ENCODE measurements at regions not wholly inside any gene's neighbourhood (a gene's known extent, or its start where the extent isn't known, plus 50 kb on each side); places are given as distances from the start of the nearest gene placed in this dataset.

DNA sequence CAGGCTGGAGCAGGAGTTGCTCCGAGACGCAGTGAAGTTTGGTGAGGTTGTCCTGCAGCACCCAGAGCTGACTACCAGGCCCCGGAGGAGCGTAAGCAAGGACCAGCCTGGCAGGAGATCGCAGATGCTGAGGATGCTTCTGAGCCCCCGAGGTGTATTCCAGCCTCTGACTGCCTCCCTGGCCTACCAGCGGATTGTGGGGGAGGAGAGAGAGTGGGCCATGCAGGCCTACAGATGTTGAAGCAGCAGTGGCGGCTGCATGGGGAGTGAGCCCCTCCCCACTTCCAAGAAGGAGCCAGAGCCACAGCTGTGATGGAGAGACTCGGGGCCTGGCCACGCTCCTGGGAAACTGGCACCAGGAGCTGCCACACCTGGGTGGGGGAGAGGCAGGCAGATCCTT, 302.5 kb upstream of the PROK2 start:
- no peak overlapping the region for H3K4me3 ChIP-seq (ENCODE audit: low read depth, low read length)
- DNase-seq (ENCODE audit: low read depth), result no peak
- no peak for TF ChIP-seq POLR2A (IDR thresholded peaks at IDR 0.05; ENCODE audit: extremely low read depth, insufficient read length)

GRCh38 chr3:72086743-72087087, 301.8 kb upstream of the PROK2 start:
- TF ChIP-seq POLR2A (IDR thresholded peaks at IDR 0.05; ENCODE audit: extremely low read depth, insufficient read length), result no peak
- TF ChIP-seq MAX (IDR thresholded peaks at IDR 0.05; ENCODE audit: low read depth, low read length), result no peak
- no peak for TF ChIP-seq MYC (IDR thresholded peaks at IDR 0.05; ENCODE audit: low read depth, low read length)
- TF ChIP-seq CTCF (IDR thresholded peaks at IDR 0.05; ENCODE audit: low read depth, low read length), result no peak
- no peak for DNase-seq (ENCODE audit: low read depth)
- no peak overlapping the region for H3K4me3 ChIP-seq (ENCODE audit: low read depth, low read length)

DNA sequence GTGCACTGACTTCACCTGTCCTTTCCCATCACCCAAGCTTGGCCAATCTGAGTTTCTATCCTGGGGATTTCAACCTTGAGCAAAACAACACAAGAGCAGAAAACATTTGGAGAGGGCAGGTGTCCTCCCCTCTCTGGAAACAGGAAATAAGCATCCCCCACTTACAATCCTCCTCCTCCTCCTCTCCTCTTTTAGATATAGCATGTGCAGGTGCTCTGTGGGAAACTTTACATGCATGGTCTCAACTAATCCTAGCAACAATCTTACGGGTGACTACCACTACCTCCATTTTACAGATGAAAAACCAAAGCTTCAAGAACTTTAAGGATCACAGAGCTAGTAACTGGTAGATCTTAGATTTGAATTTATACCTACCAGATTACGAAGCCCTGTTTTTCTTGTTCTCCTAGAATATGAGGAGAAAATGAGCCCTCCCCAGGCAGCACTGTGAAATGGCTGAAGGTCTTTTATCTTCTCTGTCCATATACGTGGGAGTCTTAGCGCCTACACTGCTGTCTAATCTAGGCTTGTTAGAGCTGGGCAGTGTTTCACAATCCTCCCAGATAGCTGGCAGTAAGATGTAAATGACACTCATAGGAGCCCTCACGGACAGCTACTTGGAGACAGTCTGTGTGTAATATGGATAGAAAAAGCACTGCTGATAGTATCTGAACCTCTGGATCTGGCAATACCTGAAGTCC, 301.2 kb upstream of the PROK2 start:
- peak; percentile 93 for DNase-seq (ENCODE audit: low read depth)
- TF ChIP-seq POLR2A (IDR thresholded peaks at IDR 0.05; ENCODE audit: extremely low read depth, insufficient read length), result no peak
- no peak for TF ChIP-seq CTCF (IDR thresholded peaks at IDR 0.05; ENCODE audit: low read depth, low read length)
- peak; percentile 55 for TF ChIP-seq MYC (IDR thresholded peaks at IDR 0.05; ENCODE audit: low read depth, low read length)
- no peak overlapping the region for H3K4me3 ChIP-seq (ENCODE audit: low read depth, low read length)

- DNase-seq (ENCODE audit: low read depth), result no peak
- TF ChIP-seq MAX (IDR thresholded peaks at IDR 0.05; ENCODE audit: low read depth, low read length), result no peak
- no peak for TF ChIP-seq POLR2A (IDR thresholded peaks at IDR 0.05; ENCODE audit: extremely low read depth, insufficient read length)
- H3K4me3 ChIP-seq (ENCODE audit: low read depth, low read length), result no peak overlapping the region
Measured at GRCh38 chr3:72085036-72085435, 300.1 kb upstream of the PROK2 start.

GRCh38 chr3:72082776-72083462, 298.0 kb upstream of the PROK2 start:
- DNase-seq (ENCODE audit: low read depth), result peak; percentile 53
- no peak for TF ChIP-seq MAX (IDR thresholded peaks at IDR 0.05; ENCODE audit: low read depth, low read length)
- no peak for TF ChIP-seq MYC (IDR thresholded peaks at IDR 0.05; ENCODE audit: low read depth, low read length)
- no peak for TF ChIP-seq CTCF (IDR thresholded peaks at IDR 0.05; ENCODE audit: low read depth, low read length)
- TF ChIP-seq POLR2A (IDR thresholded peaks at IDR 0.05; ENCODE audit: extremely low read depth, insufficient read length), result no peak
- no peak overlapping the region for H3K4me3 ChIP-seq (ENCODE audit: low read depth, low read length)

GRCh38 chr3:72082186-72082715, 297.3 kb upstream of the PROK2 start:
- TF ChIP-seq MAX (IDR thresholded peaks at IDR 0.05; ENCODE audit: low read depth, low read length) (peak; percentile 77; the same call in 1 of the 2 replicates), POLR2A (IDR thresholded peaks at IDR 0.05; ENCODE audit: extremely low read depth, insufficient read length) (no peak)
- no peak overlapping the region for H3K4me3 ChIP-seq (ENCODE audit: low read depth, low read length)
- peak; percentile 90 for DNase-seq (ENCODE audit: low read depth)

DNA sequence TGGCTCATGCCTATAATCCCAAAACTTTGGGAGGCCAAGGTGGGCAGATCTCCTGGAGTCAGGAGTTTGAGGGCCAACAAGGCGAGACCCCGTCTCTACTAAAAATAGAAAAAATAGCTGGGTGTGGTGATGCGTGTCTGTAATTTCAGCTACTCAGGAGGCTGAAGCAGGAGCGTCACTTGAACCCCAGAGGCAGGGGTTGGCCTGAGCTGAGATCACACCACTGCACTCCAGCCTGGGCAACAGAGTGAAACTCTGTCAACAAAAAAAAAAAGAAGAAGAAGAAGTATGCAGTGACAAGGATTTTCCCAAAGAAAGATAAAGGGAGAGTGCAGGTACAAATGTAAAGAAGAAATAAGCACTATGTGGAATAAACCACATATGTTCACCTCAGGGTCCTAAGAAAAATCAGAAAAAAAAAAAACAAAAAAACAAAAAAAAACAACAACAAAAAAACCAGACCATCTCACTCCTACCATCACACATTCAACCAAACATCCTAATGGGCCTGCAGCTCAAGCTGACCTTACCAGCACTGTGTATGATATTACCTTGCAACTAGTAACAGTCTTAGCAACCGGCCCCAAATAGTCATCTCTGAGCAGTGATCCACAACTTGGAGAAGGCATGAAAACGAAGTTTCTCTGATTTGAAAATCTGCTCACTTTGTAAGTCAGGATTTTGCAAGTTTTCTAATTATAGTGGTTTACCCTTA, 296.7 kb upstream of the PROK2 start:
- TF ChIP-seq CTCF (IDR thresholded peaks at IDR 0.05; ENCODE audit: low read depth, low read length) (no peak), MYC (IDR thresholded peaks at IDR 0.05; ENCODE audit: low read depth, low read length) (no peak), POLR2A (IDR thresholded peaks at IDR 0.05; ENCODE audit: extremely low read depth, insufficient read length) (no peak), MAX (IDR thresholded peaks at IDR 0.05; ENCODE audit: low read depth, low read length) (no peak)
- H3K4me3 ChIP-seq (ENCODE audit: low read depth, low read length), result no peak overlapping the region
- no peak for DNase-seq (ENCODE audit: low read depth)
